ENCODE measurements at regions not wholly inside any gene's neighbourhood (a gene's known extent, or its start where the extent isn't known, plus 50 kb on each side); places are given as distances from the start of the nearest gene placed in this dataset.

DNA sequence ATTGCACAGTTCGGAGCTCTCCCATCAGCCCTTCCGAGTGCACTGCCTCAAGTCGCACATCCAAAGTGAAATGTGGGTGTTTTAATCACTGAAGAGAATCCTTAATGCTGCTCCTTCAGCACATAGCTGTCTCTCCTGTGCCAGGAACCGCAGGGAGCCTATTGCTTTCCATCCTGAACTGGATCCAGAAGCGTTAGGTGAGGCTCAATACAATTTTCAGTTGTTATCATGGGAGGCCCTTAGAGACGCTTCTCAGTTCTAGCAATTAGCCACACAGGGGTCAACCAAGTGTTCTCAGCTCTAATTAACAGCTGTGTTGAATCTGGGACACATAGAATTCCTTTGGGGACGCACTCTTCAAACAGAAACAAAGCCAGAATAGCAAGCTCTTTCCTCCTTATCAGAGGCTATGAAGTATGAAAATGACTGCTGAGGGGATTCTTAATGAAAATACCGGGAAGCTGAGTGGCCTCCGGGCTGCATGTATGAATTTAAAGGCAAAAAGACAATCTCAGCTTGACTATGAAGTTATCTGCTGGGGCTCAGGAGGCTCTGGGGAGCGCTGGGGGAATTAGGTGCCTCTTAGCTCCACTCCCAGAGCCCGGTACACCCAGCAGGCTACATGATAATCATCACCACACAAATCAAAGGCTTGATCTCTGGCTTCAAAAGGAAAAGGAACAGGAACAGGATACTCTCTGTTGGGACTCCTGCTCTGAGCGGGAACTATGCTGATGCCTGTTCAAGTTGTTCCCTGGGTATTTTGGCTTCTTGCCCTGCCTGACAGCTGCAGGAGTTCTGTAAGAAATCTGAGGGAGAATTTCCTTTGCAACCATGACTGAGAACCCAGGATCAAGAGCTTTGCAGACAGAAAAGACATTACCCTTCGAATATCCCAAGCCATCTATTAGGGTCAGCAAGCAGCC, 55.4 kb upstream of the NCOA1 start:
- DNase-seq (ENCODE audit: low read depth in 1 of 2, low spot score in 1 of 2): no peak
- H3K27ac ChIP-seq (replicated peaks): no peak overlapping the region
- TF ChIP-seq POLR2AphosphoS5 (IDR thresholded peaks at IDR 0.05; ENCODE audit: low read depth) (no peak), CTCF (IDR thresholded peaks at IDR 0.05; ENCODE audit: insufficient read depth, low read length) (no peak), REST (IDR thresholded peaks at IDR 0.05; ENCODE audit: insufficient replicate concordance, low read depth) (no peak), SPI1 (IDR thresholded peaks at IDR 0.05; ENCODE audit: borderline replicate concordance, low read depth) (no peak)
- no peak overlapping the region for H3K4me3 ChIP-seq (replicated peaks; ENCODE audit: insufficient read depth, low read length)
- H3K27me3 ChIP-seq (ENCODE audit: insufficient read depth, poor library complexity, severe bottlenecking): no peaks in the 10 kb centered on the region

- TF ChIP-seq CTCF (IDR thresholded peaks at IDR 0.05; ENCODE audit: insufficient read depth, low read length) (no peak), REST (IDR thresholded peaks at IDR 0.05; ENCODE audit: insufficient replicate concordance, low read depth) (no peak), SPI1 (IDR thresholded peaks at IDR 0.05; ENCODE audit: borderline replicate concordance, low read depth) (no peak), GABPA (IDR thresholded peaks at IDR 0.05; ENCODE audit: low read depth) (no peak), POLR2AphosphoS5 (IDR thresholded peaks at IDR 0.05; ENCODE audit: low read depth) (no peak)
- Histone ChIP-seq H3K27me3 (ENCODE audit: insufficient read depth, poor library complexity, severe bottlenecking) (no peaks in the 10 kb centered on the region), H3K27ac (replicated peaks) (no peak overlapping the region), H3K4me3 (replicated peaks; ENCODE audit: insufficient read depth, low read length) (no peak overlapping the region)
- DNase-seq (ENCODE audit: low read depth in 1 of 2, low spot score in 1 of 2): no peak
Measured at GRCh38 chr2:24434541-24434940, 56.5 kb upstream of the NCOA1 start.

- no peak for TF ChIP-seq REST (IDR thresholded peaks at IDR 0.05; ENCODE audit: insufficient replicate concordance, low read depth)
- TF ChIP-seq SPI1 (IDR thresholded peaks at IDR 0.05; ENCODE audit: borderline replicate concordance, low read depth): no peak
- no peak for TF ChIP-seq GABPA (IDR thresholded peaks at IDR 0.05; ENCODE audit: low read depth)
- no peak for TF ChIP-seq POLR2AphosphoS5 (IDR thresholded peaks at IDR 0.05; ENCODE audit: low read depth)
- no peak for TF ChIP-seq CTCF (IDR thresholded peaks at IDR 0.05; ENCODE audit: insufficient read depth, low read length)
- no peak for DNase-seq (ENCODE audit: low read depth in 1 of 2, low spot score in 1 of 2)
- no peaks in the 10 kb centered on the region for H3K27me3 ChIP-seq (ENCODE audit: insufficient read depth, poor library complexity, severe bottlenecking)
- H3K27ac ChIP-seq (replicated peaks): no peak overlapping the region
- H3K4me3 ChIP-seq (replicated peaks; ENCODE audit: insufficient read depth, low read length): no peak overlapping the region
Measured at GRCh38 chr2:24432735-24433134, 58.3 kb upstream of the NCOA1 start.
